WTC11 (cell line): ENCODE measurements at regions not wholly inside any gene's neighbourhood (a gene's known extent, or its start where the extent isn't known, plus 50 kb on each side); places are given as distances from the start of the nearest gene placed in this dataset.

Source experiments
- ATAC-seq: fragments of 200-7000 bp; cut with Tn5 transposase; 2 replicates; pipeline ENCODE4 v1.10.0; 2021; ENCODE audit warnings: mild to moderate bottlenecking, moderate library complexity
- CTCF ChIA-PET: fragments of 300-600 bp; sonication (Branson Sonifier 250); formaldehyde crosslinking; loops from one replicate; lab custom pipeline; 2021; ENCODE audit warnings: antibody characterized with exemption; lab: Charles Lee
- POLR2A ChIA-PET: fragments of 350-600 bp; sonication (Branson Sonifier 250); formaldehyde crosslinking; loops from one replicate; lab custom pipeline; 2021; ENCODE audit warnings: antibody characterized with exemption; lab: Charles Lee
- DNase-seq: peaks from one replicate; pipeline ENCODE4 v3.0.0; 2021; ENCODE audit warnings: low spot score
- H3K27ac Mint-ChIP-seq: 2 replicates; pipeline ENCODE4 v1.8.0; 2021; ENCODE audit warnings: mixed read lengths
- H3K27me3 Mint-ChIP-seq: 2 replicates; pipeline ENCODE4 v1.8.0; 2021; ENCODE audit warnings: low read depth, mild to moderate bottlenecking, moderate library complexity, mixed read lengths
- H3K36me3 Mint-ChIP-seq: 2 replicates; pipeline ENCODE4 v1.8.0; 2021; ENCODE audit warnings: mixed read lengths
- H3K4me1 Mint-ChIP-seq: 2 replicates; pipeline ENCODE4 v1.8.0; 2022; ENCODE audit warnings: mixed read lengths
- H3K4me3 Mint-ChIP-seq: 2 replicates; pipeline ENCODE4 v1.8.0; 2021; ENCODE audit warnings: mild to moderate bottlenecking, moderate library complexity, mixed read lengths
- H3K9me3 Mint-ChIP-seq: 2 replicates; pipeline ENCODE4 v1.8.0; 2021; ENCODE audit warnings: mixed read lengths
- ATF1 ChIP-seq: sonication (generic); formaldehyde crosslinking; IDR thresholded peaks from 2 replicates; pipeline ENCODE4 v1.8.1; 2023; ENCODE audit warnings: mild to moderate bottlenecking, moderate library complexity, missing genetic modification reagents
- CTCF ChIP-seq: fragments of 200-600 bp; IDR thresholded peaks from 2 replicates; pipeline ENCODE4 v1.8.0; 2022; ENCODE audit warnings: antibody characterized with exemption
- E2F4 ChIP-seq: sonication (generic); formaldehyde crosslinking; IDR thresholded peaks from 2 replicates; pipeline ENCODE4 v1.8.1; 2022; ENCODE audit warnings: low read depth, mild to moderate bottlenecking, moderate library complexity, missing genetic modification reagents, borderline replicate concordance
- FOXP4 ChIP-seq: sonication (generic); formaldehyde crosslinking; IDR thresholded peaks from 2 replicates; pipeline ENCODE4 v1.8.0; 2022; ENCODE audit warnings: mild to moderate bottlenecking, missing genetic modification reagents
- GABPB1 ChIP-seq: sonication (generic); formaldehyde crosslinking; IDR thresholded peaks from 2 replicates; pipeline ENCODE4 v1.8.1; 2023; ENCODE audit warnings: mild to moderate bottlenecking, missing genetic modification reagents
- GTF2I ChIP-seq: fragments of 250-450 bp; sonication (Bioruptor Pico); conservative IDR thresholded peaks from 2 replicates; pipeline ENCODE4 v1.4.0; 2021; ENCODE audit warnings: mild to moderate bottlenecking
- HMGA2 ChIP-seq: fragments of 250-450 bp; sonication (Bioruptor Pico); IDR thresholded peaks from 2 replicates; pipeline ENCODE4 v1.4.0; 2021; ENCODE audit warnings: mild to moderate bottlenecking, moderate library complexity
- IRF1 ChIP-seq: sonication (generic); formaldehyde crosslinking; IDR thresholded peaks from 2 replicates; pipeline ENCODE4 v1.8.0; 2023; ENCODE audit warnings: missing genetic modification reagents
- MAX ChIP-seq: sonication (generic); formaldehyde crosslinking; IDR thresholded peaks from 2 replicates; pipeline ENCODE4 v1.8.0; 2022; ENCODE audit warnings: mild to moderate bottlenecking, missing genetic modification reagents
- MLX ChIP-seq: sonication (generic); formaldehyde crosslinking; IDR thresholded peaks from 2 replicates; pipeline ENCODE4 v1.8.1; 2023; ENCODE audit warnings: mild to moderate bottlenecking, missing genetic modification reagents, moderate library complexity
- OVOL2 ChIP-seq: fragments of 250-450 bp; sonication (Bioruptor Pico); IDR thresholded peaks from 2 replicates; pipeline ENCODE4 v1.9.0; 2021; ENCODE audit warnings: mild to moderate bottlenecking, borderline replicate concordance
- SP1 ChIP-seq: sonication (generic); formaldehyde crosslinking; conservative IDR thresholded peaks from 2 replicates; pipeline ENCODE4 v1.8.1; 2022; ENCODE audit warnings: missing genetic modification reagents
- TCF7 ChIP-seq: sonication (generic); formaldehyde crosslinking; IDR thresholded peaks from 2 replicates; pipeline ENCODE4 v1.8.0; 2022; ENCODE audit warnings: mild to moderate bottlenecking, low read depth, missing genetic modification reagents, moderate library complexity
- TP53 ChIP-seq: sonication (generic); formaldehyde crosslinking; IDR thresholded peaks from 2 replicates; pipeline ENCODE4 v1.8.1; 2023; ENCODE audit warnings: mild to moderate bottlenecking, missing genetic modification reagents
- ZBTB21 ChIP-seq: sonication (generic); formaldehyde crosslinking; IDR thresholded peaks from 2 replicates; pipeline ENCODE4 v1.8.1; 2023; ENCODE audit warnings: mild to moderate bottlenecking, missing genetic modification reagents, borderline replicate concordance
- ZBTB43 ChIP-seq: sonication (generic); formaldehyde crosslinking; IDR thresholded peaks from 2 replicates; pipeline ENCODE4 v1.8.1; 2023; ENCODE audit warnings: mild to moderate bottlenecking, missing genetic modification reagents
- ZNF219 ChIP-seq: sonication (generic); formaldehyde crosslinking; IDR thresholded peaks from 2 replicates; pipeline ENCODE4 v1.8.0; 2023; ENCODE audit warnings: missing genetic modification reagents, mild to moderate bottlenecking, borderline replicate concordance
- ZNF263 ChIP-seq: sonication (generic); formaldehyde crosslinking; IDR thresholded peaks from 2 replicates; pipeline ENCODE4 v1.8.1; 2022; ENCODE audit warnings: low read depth, mild to moderate bottlenecking, moderate library complexity, missing genetic modification reagents
- ZNF532 ChIP-seq: fragments of 250-450 bp; sonication (Bioruptor Pico); IDR thresholded peaks from 2 replicates; pipeline ENCODE4 v1.9.0; 2021; ENCODE audit warnings: mild to moderate bottlenecking, borderline replicate concordance

GRCh38 chr6:9412951-9413559 is 977.7 kb upstream of the SLC35B3 start:
- no peaks in the 10 kb centered on the region for H3K27me3 Mint-ChIP-seq
- no peak overlapping the region for H3K4me3 Mint-ChIP-seq
- H3K9me3 Mint-ChIP-seq = peaks cover 16% of the 10 kb centered on the region
- H3K4me1 Mint-ChIP-seq = 0 out of 2 replicates have a peak, but pooled peaks cover 2% of the 10 kb centered on the region
- ChIA-PET POLR2A (no interaction called here), CTCF (no interaction called here)
- H3K27ac Mint-ChIP-seq = no peak overlapping the region
- DNase-seq (peak; percentile 57), ATAC-seq (peak; percentile 95)
- TF ChIP-seq HMGA2 (CRISPR knock-in tag) = no peak
- peak; percentile 42; the same call in 1 of the 2 replicates for TF ChIP-seq CTCF
- H3K36me3 Mint-ChIP-seq = no peaks in the 10 kb centered on the region

- no peak for DNase-seq
- POLR2A ChIA-PET = no interaction called here
- TF ChIP-seq TP53 (no peak), TCF7 (CRISPR knock-in tag) (no peak), GTF2I (CRISPR knock-in tag) (no peak), OVOL2 (CRISPR knock-in tag) (no peak), SP1 (CRISPR knock-in tag) (no peak), ZNF263 (CRISPR knock-in tag) (no peak), ZBTB21 (CRISPR knock-in tag) (no peak), MLX (CRISPR knock-in tag) (no peak), MAX (CRISPR knock-in tag) (no peak), IRF1 (no peak), ATF1 (CRISPR knock-in tag) (no peak), E2F4 (CRISPR knock-in tag) (no peak)
- no peak overlapping the region for H3K27ac Mint-ChIP-seq
- no peaks in the 10 kb centered on the region for H3K36me3 Mint-ChIP-seq
- CTCF ChIA-PET = no interaction called here
- ATAC-seq = no peak
- H3K4me3 Mint-ChIP-seq = no peak overlapping the region
- H3K4me1 Mint-ChIP-seq = peaks cover 5% of the 10 kb centered on the region
- H3K9me3 Mint-ChIP-seq = peaks cover 5% of the 10 kb centered on the region
- peaks cover 10% of the 10 kb centered on the region for H3K27me3 Mint-ChIP-seq
Observed at GRCh38 chr6:9409126-9409525, 973.8 kb upstream of the SLC35B3 start.

- ATAC-seq = no peak
- no peak overlapping the region for H3K27ac Mint-ChIP-seq
- H3K4me3 Mint-ChIP-seq = no peak overlapping the region
- no peaks in the 10 kb centered on the region for H3K36me3 Mint-ChIP-seq
- peaks cover 10% of the 10 kb centered on the region for H3K27me3 Mint-ChIP-seq
- POLR2A ChIA-PET = no interaction called here
- peaks cover 5% of the 10 kb centered on the region for H3K9me3 Mint-ChIP-seq
- peaks cover 5% of the 10 kb centered on the region for H3K4me1 Mint-ChIP-seq
- CTCF ChIA-PET = no interaction called here
- DNase-seq = no peak
- no peak for TF ChIP-seq FOXP4 (CRISPR knock-in tag)
- TF ChIP-seq GABPB1 (CRISPR knock-in tag) = no peak
- TF ChIP-seq ZBTB43 (CRISPR knock-in tag) = no peak
- TF ChIP-seq ZNF532 (CRISPR knock-in tag) = no peak
- no peak for TF ChIP-seq ZNF219 (CRISPR knock-in tag)
Observed at GRCh38 chr6:9408402-9409117, 973.2 kb upstream of the SLC35B3 start.
